ENCODE measurements at regions not wholly inside any gene's neighbourhood (a gene's known extent, or its start where the extent isn't known, plus 50 kb on each side); places are given as distances from the start of the nearest gene placed in this dataset.

DNA sequence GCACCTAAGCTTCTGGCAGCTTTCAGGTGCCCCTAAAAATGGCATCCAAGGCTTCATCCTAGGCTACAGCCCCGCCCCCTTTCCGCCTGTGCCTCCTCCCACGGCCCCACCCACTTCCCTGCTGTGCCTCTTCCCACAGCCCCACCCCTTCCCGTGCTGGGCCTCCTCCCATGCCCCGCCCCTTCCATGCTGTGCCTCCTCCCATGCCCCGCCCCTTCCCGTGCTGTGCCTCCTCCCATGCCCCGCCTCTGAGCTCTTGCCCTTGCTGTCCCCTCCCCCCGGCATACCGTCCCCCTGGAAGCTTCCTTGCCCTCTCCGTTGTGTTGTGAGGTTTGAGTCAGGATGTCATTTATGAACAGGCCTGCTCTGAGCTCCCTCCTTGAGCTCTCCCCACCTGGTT is 228.5 kb upstream of the AJAP1 start:
- H3K4me3 ChIP-seq = no peak overlapping the region
- intact Hi-C loops (cut with DNase I) = no loop called here
- H3K9me3 ChIP-seq = no peaks in the 10 kb centered on the region
- TF ChIP-seq CTCF (IDR thresholded peaks at IDR 0.05) (no peak), POLR2A (IDR thresholded peaks at IDR 0.05) (no peak)
- no peaks in the 10 kb centered on the region for H3K4me1 ChIP-seq
- no peak overlapping the region for H3K27ac ChIP-seq
- ATAC-seq = peak in 1 of 4 donors; percentile 9
- no peaks in the 10 kb centered on the region for H3K27me3 ChIP-seq
- WGBS (ENCODE audit: insufficient coverage, low coverage, low lambda C conversion rate, missing lambda C conversion rate) = 68% methylated on average over 10 of the region's 11 CpGs
- H3K36me3 ChIP-seq = no peaks in the 10 kb centered on the region
- DNase-seq = no peak

DNA sequence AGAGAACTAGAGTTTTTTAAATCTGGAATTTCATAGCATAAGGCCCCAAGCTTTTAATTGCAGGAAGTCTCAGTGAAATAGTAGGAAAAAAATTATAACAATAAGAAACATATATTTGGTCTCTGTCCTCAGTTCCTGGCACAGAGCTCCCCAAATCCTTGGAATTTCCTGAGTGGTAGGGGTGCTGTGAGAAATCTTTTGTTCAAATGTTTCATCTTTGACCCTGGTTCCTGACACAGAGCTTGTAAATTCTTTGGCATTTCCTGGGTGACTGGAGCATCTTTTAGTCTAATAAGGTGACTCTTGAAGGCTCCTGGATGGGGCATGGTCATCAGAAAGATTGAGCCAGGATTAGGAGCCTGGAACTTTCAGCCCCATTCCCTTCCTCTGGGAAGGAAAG is 225.7 kb upstream of the AJAP1 start:
- H3K9me3 ChIP-seq = no peaks in the 10 kb centered on the region
- no peak for TF ChIP-seq POLR2A (IDR thresholded peaks at IDR 0.05)
- intact Hi-C loops (cut with DNase I) = no loop called here
- no peaks in the 10 kb centered on the region for H3K27me3 ChIP-seq
- H3K36me3 ChIP-seq = no peaks in the 10 kb centered on the region
- H3K4me3 ChIP-seq = no peak overlapping the region
- no peak for ATAC-seq
- no peaks in the 10 kb centered on the region for H3K4me1 ChIP-seq
- H3K27ac ChIP-seq = no peak overlapping the region
- DNase-seq = no peak

DNA sequence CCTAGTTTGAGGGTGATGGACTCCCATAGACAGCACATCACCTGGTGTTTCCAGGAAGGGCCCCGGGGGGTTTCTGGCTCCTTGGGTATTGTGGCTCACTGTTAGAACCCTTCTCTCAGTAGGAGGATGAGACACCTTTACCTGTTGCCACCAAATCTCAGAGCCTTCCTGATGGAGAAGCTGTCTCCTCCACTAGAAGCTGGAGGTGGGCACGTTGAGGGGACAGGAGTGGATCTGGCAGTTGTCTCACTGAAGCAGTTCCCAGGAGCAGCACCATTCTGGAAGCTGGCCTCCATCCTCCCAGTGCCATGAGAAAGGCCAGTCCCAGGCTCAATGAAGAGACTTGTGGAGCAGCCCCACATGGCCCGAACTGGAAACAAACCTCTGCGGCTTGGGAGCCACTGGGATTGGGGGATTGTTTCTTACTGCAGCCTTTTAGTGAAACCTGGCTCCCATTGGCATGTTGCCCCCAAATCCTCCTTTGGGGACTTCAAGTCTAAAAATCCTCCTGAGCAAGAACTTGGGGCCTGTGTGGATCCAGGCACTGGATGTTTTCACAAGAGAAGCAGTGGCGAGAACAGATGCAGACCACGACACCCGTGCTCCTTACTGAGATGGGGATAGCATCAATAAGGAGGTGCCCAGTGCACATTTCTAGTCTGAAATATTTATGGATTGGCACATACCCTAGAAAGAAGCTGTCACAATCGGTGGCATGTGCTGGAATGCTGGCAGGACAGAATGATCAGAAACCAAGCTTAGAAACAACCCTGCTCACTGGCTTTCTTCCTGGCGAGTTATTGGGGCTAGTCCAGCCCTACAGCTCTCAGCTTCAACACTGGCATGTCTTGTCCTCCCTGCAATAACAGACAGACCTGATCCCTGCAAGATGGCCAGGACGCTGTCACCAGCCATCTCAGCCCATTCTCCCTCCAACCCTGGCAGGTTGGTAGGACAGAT is 223.7 kb upstream of the AJAP1 start:
- Histone ChIP-seq H3K4me3 (no peak overlapping the region), H3K4me1 (no peaks in the 10 kb centered on the region), H3K36me3 (no peaks in the 10 kb centered on the region), H3K9me3 (no peaks in the 10 kb centered on the region), H3K27me3 (no peaks in the 10 kb centered on the region), H3K27ac (no peak overlapping the region)
- intact Hi-C loops (cut with DNase I) = no loop called here
- ATAC-seq = no peak
- TF ChIP-seq POLR2A (IDR thresholded peaks at IDR 0.05) (no peak), CTCF (IDR thresholded peaks at IDR 0.05) (no peak)
- WGBS (ENCODE audit: insufficient coverage, low coverage, low lambda C conversion rate, missing lambda C conversion rate) = 40% methylated on average over 3 of the region's 10 CpGs
- DNase-seq = no peak

- no CpG with 5 or more reads among the region's 6 CpGs for WGBS (ENCODE audit: insufficient coverage, low coverage, low lambda C conversion rate, missing lambda C conversion rate)
- no peaks in the 10 kb centered on the region for H3K9me3 ChIP-seq
- H3K36me3 ChIP-seq = no peaks in the 10 kb centered on the region
- no peak overlapping the region for H3K27ac ChIP-seq
- DNase-seq (no peak), ATAC-seq (no peak)
- H3K27me3 ChIP-seq = no peaks in the 10 kb centered on the region
- H3K4me3 ChIP-seq = no peak overlapping the region
- intact Hi-C loops (cut with DNase I) = no loop called here
- TF ChIP-seq POLR2A (IDR thresholded peaks at IDR 0.05) (no peak), CTCF (IDR thresholded peaks at IDR 0.05) (no peak)
- H3K4me1 ChIP-seq = no peaks in the 10 kb centered on the region
Observed at GRCh38 chr1:4431491-4431890, 222.9 kb upstream of the AJAP1 start.

DNA sequence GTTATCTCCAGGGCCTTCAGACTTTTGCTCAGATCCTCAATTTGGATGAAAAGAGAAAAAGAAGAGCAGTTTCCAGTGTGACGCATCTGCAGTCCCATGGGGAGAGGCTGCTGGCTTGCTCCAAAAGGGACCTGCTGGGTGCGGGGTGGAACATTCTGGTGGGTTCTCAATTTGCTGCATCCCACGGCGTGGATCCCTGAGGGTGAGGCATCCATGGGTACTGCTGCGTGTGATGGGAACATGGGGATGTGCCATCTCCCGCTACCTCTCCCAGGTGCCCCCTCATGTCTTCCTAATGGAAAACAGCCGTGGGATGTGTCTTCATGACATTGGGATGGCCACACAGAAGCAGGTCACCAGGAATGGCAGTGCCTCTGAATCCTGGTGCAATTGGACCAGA is 221.3 kb upstream of the AJAP1 start:
- Histone ChIP-seq H3K4me3 (no peak overlapping the region), H3K4me1 (no peaks in the 10 kb centered on the region), H3K27ac (no peak overlapping the region), H3K36me3 (no peaks in the 10 kb centered on the region), H3K9me3 (no peaks in the 10 kb centered on the region), H3K27me3 (no peaks in the 10 kb centered on the region)
- no peak for ATAC-seq
- intact Hi-C loops (cut with DNase I) = no loop called here
- 53% methylated on average over 2 of the region's 7 CpGs for WGBS (ENCODE audit: insufficient coverage, low coverage, low lambda C conversion rate, missing lambda C conversion rate)
- DNase-seq = no peak
- TF ChIP-seq CTCF (IDR thresholded peaks at IDR 0.05) (no peak), POLR2A (IDR thresholded peaks at IDR 0.05) (no peak)

Measured in right lobe of liver (tissue), 6 donors.